Esophagus (tissue), 2 donors: ENCODE measurements at regions not wholly inside any gene's neighbourhood (a gene's known extent, or its start where the extent isn't known, plus 50 kb on each side); places are given as distances from the start of the nearest gene placed in this dataset.

ENCODE experiments used
- H3K27ac ChIP-seq, 2 donors: one replicate each; pipeline ENCODE4 v1.5.1; 2013; ENCODE audit warnings: low read depth in 2 of 2, mild to moderate bottlenecking in 2 of 2, inconsistent platforms in 1 of 2, low read length in 1 of 2, moderate library complexity in 1 of 2
- H3K27me3 ChIP-seq, 2 donors: one replicate each; pipeline ENCODE4 v1.6.1; 2013; ENCODE audit warnings: low read length in 2 of 2, control low read depth in 1 of 2, mild to moderate bottlenecking in 1 of 2; ENCODE audit not compliant: insufficient read depth in 2 of 2, control insufficient read depth in 1 of 2
- H3K36me3 ChIP-seq, 2 donors: one replicate each; pipeline ENCODE4 v1.6.1; 2013; ENCODE audit warnings: low read length in 1 of 2; ENCODE audit not compliant: control insufficient read depth in 2 of 2, insufficient read depth in 2 of 2
- H3K4me1 ChIP-seq, 2 donors: one replicate each; pipeline ENCODE4 v1.6.1; 2013; ENCODE audit warnings: low read length in 1 of 2; ENCODE audit not compliant: control insufficient read depth in 2 of 2, insufficient read depth in 2 of 2
- H3K4me3 ChIP-seq, 2 donors: one replicate each; pipeline ENCODE4 v1.5.1; 2013; ENCODE audit warnings: low read length in 2 of 2, mild to moderate bottlenecking in 2 of 2, low read depth in 1 of 2, moderate library complexity in 1 of 2
- H3K9me3 ChIP-seq, 2 donors: one replicate each; pipeline ENCODE4 v1.6.1; 2013; ENCODE audit warnings: mild to moderate bottlenecking in 2 of 2, low read depth in 1 of 2, low read length in 1 of 2, moderate library complexity in 1 of 2; ENCODE audit not compliant: control insufficient read depth in 2 of 2, insufficient read depth in 1 of 2
- WGBS, 2 donors: extraction: QIAGEN DNeasy Blood & Tissue Kit; methylation state at CpG; one replicate each; pipeline ENCODE4 v1.1.7; 2013; 5-methylcytosine and 5-hydroxymethylcytosine counted together
- donor health status: healthy with polysubstance abuse.
- donor health status: Bipolar disorder and iron deficiency.

- H3K27me3 ChIP-seq, result no peaks in the 10 kb centered on the region
- no peak overlapping the region for H3K27ac ChIP-seq
- no peak overlapping the region for H3K4me3 ChIP-seq
- H3K36me3 ChIP-seq, result no peaks in the 10 kb centered on the region
- no peaks in the 10 kb centered on the region for H3K9me3 ChIP-seq
- 59 to 75% methylated on average over 6 of the region's 6 CpGs for WGBS, 2 donors
- no peaks in the 10 kb centered on the region for H3K4me1 ChIP-seq
Measured at GRCh38 chr5:4877579-4877978, 262.6 kb upstream of the ADAMTS16 start.

- H3K4me3 ChIP-seq, result no peak overlapping the region
- 89 to 91% methylated on average over 10 of the region's 10 CpGs for WGBS, 2 donors
- H3K4me1 ChIP-seq, result no peaks in the 10 kb centered on the region
- no peaks in the 10 kb centered on the region for H3K9me3 ChIP-seq
- H3K36me3 ChIP-seq, result no peaks in the 10 kb centered on the region
- no peak overlapping the region for H3K27ac ChIP-seq
- H3K27me3 ChIP-seq, result no peaks in the 10 kb centered on the region
Measured at GRCh38 chr5:4879075-4879474, 261.1 kb upstream of the ADAMTS16 start.

- Histone ChIP-seq H3K4me1 (no peaks in the 10 kb centered on the region), H3K27me3 (no peaks in the 10 kb centered on the region), H3K27ac (no peak overlapping the region), H3K36me3 (no peaks in the 10 kb centered on the region), H3K4me3 (no peak overlapping the region), H3K9me3 (no peaks in the 10 kb centered on the region)
- 49% methylated on average over 15 of the region's 15 CpGs for WGBS, 2 donors
Measured at GRCh38 chr5:4879693-4880303, 260.3 kb upstream of the ADAMTS16 start.

GRCh38 chr5:4880304-4880741 is 259.8 kb upstream of the ADAMTS16 start:
- Histone ChIP-seq H3K4me1 (no peaks in the 10 kb centered on the region), H3K4me3 (no peak overlapping the region), H3K27me3 (no peaks in the 10 kb centered on the region), H3K9me3 (no peaks in the 10 kb centered on the region), H3K27ac (no peak overlapping the region), H3K36me3 (no peaks in the 10 kb centered on the region)
- 81 to 83% methylated on average over 15 of the region's 15 CpGs for WGBS, 2 donors

- Histone ChIP-seq H3K4me3 (no peak overlapping the region), H3K9me3 (no peaks in the 10 kb centered on the region), H3K36me3 (no peaks in the 10 kb centered on the region), H3K27me3 (no peaks in the 10 kb centered on the region), H3K4me1 (no peaks in the 10 kb centered on the region), H3K27ac (no peak overlapping the region)
- WGBS, 2 donors, result 78 to 85% methylated on average over 8 of the region's 8 CpGs
Measured at GRCh38 chr5:4881366-4882002, 258.6 kb upstream of the ADAMTS16 start.

- 85 to 88% methylated on average over 4 of the region's 4 CpGs for WGBS, 2 donors
- no peaks in the 10 kb centered on the region for H3K4me1 ChIP-seq
- no peaks in the 10 kb centered on the region for H3K9me3 ChIP-seq
- no peak overlapping the region for H3K4me3 ChIP-seq
- no peak overlapping the region for H3K27ac ChIP-seq
- no peaks in the 10 kb centered on the region for H3K36me3 ChIP-seq
- H3K27me3 ChIP-seq, result no peaks in the 10 kb centered on the region
Measured at GRCh38 chr5:4882186-4882585, 257.9 kb upstream of the ADAMTS16 start.

GRCh38 chr5:4883360-4883759 is 256.8 kb upstream of the ADAMTS16 start:
- no peak overlapping the region for H3K4me3 ChIP-seq
- H3K27ac ChIP-seq, result no peak overlapping the region
- no peaks in the 10 kb centered on the region for H3K9me3 ChIP-seq
- H3K36me3 ChIP-seq, result no peaks in the 10 kb centered on the region
- 63 to 72% methylated on average over 6 of the region's 6 CpGs for WGBS, 2 donors
- H3K27me3 ChIP-seq, result no peaks in the 10 kb centered on the region
- H3K4me1 ChIP-seq, result no peaks in the 10 kb centered on the region

GRCh38 chr5:4893063-4893744 is 246.9 kb upstream of the ADAMTS16 start:
- Histone ChIP-seq H3K4me3 (no peak overlapping the region), H3K27me3 (no peaks in the 10 kb centered on the region), H3K9me3 (peaks cover 0 to 3% of the 10 kb centered on the region in 2 donors), H3K27ac (no peak overlapping the region), H3K4me1 (no peaks in the 10 kb centered on the region), H3K36me3 (no peaks in the 10 kb centered on the region)
- WGBS, 2 donors, result 60 to 68% methylated on average over 9 of the region's 9 CpGs

- 71% methylated on average over 5 of the region's 5 CpGs for WGBS, 2 donors
- no peaks in the 10 kb centered on the region for H3K36me3 ChIP-seq
- peaks cover 0 to 5% of the 10 kb centered on the region in 2 donors for H3K9me3 ChIP-seq
Measured at GRCh38 chr5:4896328-4896727, 243.8 kb upstream of the ADAMTS16 start.

More at GRCh38 chr5:4896328-4896727, 243.8 kb upstream of the ADAMTS16 start:
- H3K4me3 ChIP-seq, result no peak overlapping the region
- H3K27ac ChIP-seq, result no peak overlapping the region
- no peaks in the 10 kb centered on the region for H3K27me3 ChIP-seq
- no peaks in the 10 kb centered on the region for H3K4me1 ChIP-seq
